ENCODE measurements at regions not wholly inside any gene's neighbourhood (a gene's known extent, or its start where the extent isn't known, plus 50 kb on each side); places are given as distances from the start of the nearest gene placed in this dataset.

DNA sequence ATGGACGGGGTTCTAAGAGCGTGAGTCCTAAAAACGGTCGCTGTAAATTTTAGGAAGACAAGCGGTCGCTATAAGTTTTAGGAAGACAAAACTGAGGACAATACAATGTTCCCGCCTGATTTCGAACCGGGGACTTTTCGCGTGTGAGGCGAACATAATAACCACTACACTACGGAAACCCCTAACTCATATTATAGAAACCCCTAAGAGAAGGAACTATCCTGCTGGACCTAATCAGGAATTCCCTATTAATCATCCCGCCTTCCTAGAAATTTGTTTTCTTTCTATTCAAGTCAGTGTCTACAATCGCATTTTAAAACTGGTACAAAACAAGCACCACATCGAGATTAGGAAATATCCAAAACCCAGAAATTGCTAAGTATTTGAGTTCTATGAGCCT, 183.8 kb downstream of the OR2B2 start:
- WGBS, 2 experiments (ENCODE audit: extremely low coverage in 2 of 2, insufficient read length in 1 of 2): 95% methylated on average over 4 of the region's 16 CpGs; no CpG with 5 or more reads in 1 of the 2 experiments

More for the DNA sequence above, 183.8 kb downstream of the OR2B2 start:
- H4K5ac ChIP-seq (ENCODE audit: low read depth, low read length): no peak overlapping the region
- ChIA-PET POLR2A (ENCODE audit: unreplicated experiment) (no interaction called here), CTCF (no interaction called here)
- no peak overlapping the region for H3K56ac ChIP-seq (ENCODE audit: extremely low read depth, insufficient read depth, low read length)
- no peak overlapping the region for H2AK9ac ChIP-seq (replicated peaks; ENCODE audit: low read depth, low read length, poor library complexity)
- intact Hi-C loops (cut with micrococcal nuclease) (no loop called here), in situ Hi-C loops (cut with MboI; ENCODE audit: low sequenced_read_pairs) (no loop called here), dilution Hi-C loops (cut with HindIII; ENCODE audit: low sequenced_read_pairs, unreplicated experiment) (no loop called here)
- no peaks in the 10 kb centered on the region for H3K27me3 ChIP-seq (ENCODE audit: control insufficient read depth, insufficient read depth, low read length)
- ATAC-seq (ENCODE audit: low read depth) (no peak), DNase-seq (no peak)
- no peak overlapping the region for H4K8ac ChIP-seq (ENCODE audit: low read depth in 2 of 2, low read length in 2 of 2)
- no peak overlapping the region for H3K23ac ChIP-seq (ENCODE audit: low read depth, low read length)
- H3K9ac ChIP-seq (ENCODE audit: low read depth, low read length): no peak overlapping the region
- no TSS peak for BruUV-seq (replicated peaks)
- H3K9me3 ChIP-seq (ENCODE audit: control insufficient read depth, insufficient read depth, low read length): no peaks in the 10 kb centered on the region; the same call in 1 of the 2 replicates
- no peak overlapping the region for H3K14ac ChIP-seq (replicated peaks; ENCODE audit: low read depth, low read length)
- no peak for TF ChIP-seq RFX5 (IDR thresholded peaks at IDR 0.05; ENCODE audit: low read depth, low read length)
- TF ChIP-seq, protein P1, sequence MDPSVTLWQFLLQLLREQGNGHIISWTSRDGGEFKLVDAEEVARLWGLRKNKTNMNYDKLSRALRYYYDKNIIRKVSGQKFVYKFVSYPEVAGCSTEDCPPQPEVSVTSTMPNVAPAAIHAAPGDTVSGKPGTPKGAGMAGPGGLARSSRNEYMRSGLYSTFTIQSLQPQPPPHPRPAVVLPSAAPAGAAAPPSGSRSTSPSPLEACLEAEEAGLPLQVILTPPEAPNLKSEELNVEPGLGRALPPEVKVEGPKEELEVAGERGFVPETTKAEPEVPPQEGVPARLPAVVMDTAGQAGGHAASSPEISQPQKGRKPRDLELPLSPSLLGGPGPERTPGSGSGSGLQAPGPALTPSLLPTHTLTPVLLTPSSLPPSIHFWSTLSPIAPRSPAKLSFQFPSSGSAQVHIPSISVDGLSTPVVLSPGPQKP (IDR thresholded peaks at IDR 0.05; ENCODE audit: borderline replicate concordance, low read depth, low read length): no peak
- TF ChIP-seq SMC3 (IDR thresholded peaks at IDR 0.05; ENCODE audit: low read depth, low read length): no peak
- TF ChIP-seq CHD1 (IDR thresholded peaks at IDR 0.05; ENCODE audit: low read depth, low read length): no peak
- TF ChIP-seq FOS (IDR thresholded peaks at IDR 0.05; ENCODE audit: low read depth, low read length): no peak
- TF ChIP-seq, protein P2, sequence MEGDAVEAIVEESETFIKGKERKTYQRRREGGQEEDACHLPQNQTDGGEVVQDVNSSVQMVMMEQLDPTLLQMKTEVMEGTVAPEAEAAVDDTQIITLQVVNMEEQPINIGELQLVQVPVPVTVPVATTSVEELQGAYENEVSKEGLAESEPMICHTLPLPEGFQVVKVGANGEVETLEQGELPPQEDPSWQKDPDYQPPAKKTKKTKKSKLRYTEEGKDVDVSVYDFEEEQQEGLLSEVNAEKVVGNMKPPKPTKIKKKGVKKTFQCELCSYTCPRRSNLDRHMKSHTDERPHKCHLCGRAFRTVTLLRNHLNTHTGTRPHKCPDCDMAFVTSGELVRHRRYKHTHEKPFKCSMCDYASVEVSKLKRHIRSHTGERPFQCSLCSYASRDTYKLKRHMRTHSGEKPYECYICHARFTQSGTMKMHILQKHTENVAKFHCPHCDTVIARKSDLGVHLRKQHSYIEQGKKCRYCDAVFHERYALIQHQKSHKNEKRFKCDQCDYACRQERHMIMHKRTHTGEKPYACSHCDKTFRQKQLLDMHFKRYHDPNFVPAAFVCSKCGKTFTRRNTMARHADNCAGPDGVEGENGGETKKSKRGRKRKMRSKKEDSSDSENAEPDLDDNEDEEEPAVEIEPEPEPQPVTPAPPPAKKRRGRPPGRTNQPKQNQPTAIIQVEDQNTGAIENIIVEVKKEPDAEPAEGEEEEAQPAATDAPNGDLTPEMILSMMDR (conservative IDR thresholded peaks at IDR 0.05; ENCODE audit: low read depth, low read length): no peak
- TF ChIP-seq, protein P3, sequence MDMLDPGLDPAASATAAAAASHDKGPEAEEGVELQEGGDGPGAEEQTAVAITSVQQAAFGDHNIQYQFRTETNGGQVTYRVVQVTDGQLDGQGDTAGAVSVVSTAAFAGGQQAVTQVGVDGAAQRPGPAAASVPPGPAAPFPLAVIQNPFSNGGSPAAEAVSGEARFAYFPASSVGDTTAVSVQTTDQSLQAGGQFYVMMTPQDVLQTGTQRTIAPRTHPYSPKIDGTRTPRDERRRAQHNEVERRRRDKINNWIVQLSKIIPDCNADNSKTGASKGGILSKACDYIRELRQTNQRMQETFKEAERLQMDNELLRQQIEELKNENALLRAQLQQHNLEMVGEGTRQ (IDR thresholded peaks at IDR 0.05; ENCODE audit: low read depth, low read length): no peak
- TF ChIP-seq MAZ (IDR thresholded peaks at IDR 0.05; ENCODE audit: borderline replicate concordance, low read depth, low read length): no peak
- no peak for TF ChIP-seq POLR2A (IDR thresholded peaks at IDR 0.05; ENCODE audit: low read depth, low read length)
- TF ChIP-seq RAD21 (IDR thresholded peaks at IDR 0.05; ENCODE audit: low read length): no peak
- TF ChIP-seq BHLHE40 (IDR thresholded peaks at IDR 0.05; ENCODE audit: low read depth, low read length): no peak
- no peak for TF ChIP-seq MAFK (IDR thresholded peaks at IDR 0.05; ENCODE audit: low read depth, low read length)
- TF ChIP-seq NFE2L2 (IDR thresholded peaks at IDR 0.05; ENCODE audit: low read depth, low read length): no peak
- TF ChIP-seq CEBPB (IDR thresholded peaks at IDR 0.05; ENCODE audit: low read depth, low read length): no peak
- no peak for TF ChIP-seq RCOR1 (IDR thresholded peaks at IDR 0.05; ENCODE audit: insufficient replicate concordance, low read length)
- no peak for TF ChIP-seq MXI1 (IDR thresholded peaks at IDR 0.05; ENCODE audit: borderline replicate concordance, low read depth, low read length)
- H4K20me1 ChIP-seq (ENCODE audit: insufficient read depth, low read length): no peaks in the 10 kb centered on the region
- H4K91ac ChIP-seq (ENCODE audit: insufficient read depth, low read depth, low read length): no peak overlapping the region
- no peak overlapping the region for H3K4me3 ChIP-seq (ENCODE audit: insufficient read depth, low read depth, low read length)
- no peak overlapping the region for H2BK20ac ChIP-seq (ENCODE audit: low read depth, low read length)
- H3K4me1 ChIP-seq (ENCODE audit: control insufficient read depth, insufficient read depth, low read length): no peaks in the 10 kb centered on the region
- no peak overlapping the region for H3K4ac ChIP-seq (ENCODE audit: low read depth, low read length)
- H2BK15ac ChIP-seq (ENCODE audit: low read depth, low read length): no peak overlapping the region
- H2BK120ac ChIP-seq (ENCODE audit: low read depth, low read length): no peak overlapping the region
- H3K27ac ChIP-seq (ENCODE audit: insufficient read depth, low read length): no peak overlapping the region
- no peak overlapping the region for H2BK5ac ChIP-seq (ENCODE audit: low read depth, low read length, poor library complexity, severe bottlenecking)
- no peak overlapping the region for H3K4me2 ChIP-seq (ENCODE audit: low read depth, low read length)
- H2AK5ac ChIP-seq (ENCODE audit: low read depth, low read length): no peak overlapping the region
- H3K36me3 ChIP-seq (ENCODE audit: control insufficient read depth, insufficient read depth, low read length): no peaks in the 10 kb centered on the region
- no peaks in the 10 kb centered on the region for H3K79me1 ChIP-seq (ENCODE audit: low read depth in 1 of 2, low read length in 2 of 2)
- H3K18ac ChIP-seq (ENCODE audit: low read depth, low read length): no peak overlapping the region
- H2AFZ ChIP-seq (replicated peaks; ENCODE audit: low read length, poor library complexity): no peak overlapping the region
- no peaks in the 10 kb centered on the region for H3K9me1 ChIP-seq (ENCODE audit: insufficient read depth, low read length)

Measured in IMR-90 (cell line).